Ishikawa (cell line): ENCODE measurements at regions not wholly inside any gene's neighbourhood (a gene's known extent, or its start where the extent isn't known, plus 50 kb on each side); places are given as distances from the start of the nearest gene placed in this dataset.

Experiments
- RAD21 ChIP-seq: IDR thresholded peaks from 2 replicates; pipeline ENCODE4 v1.6.1; 2012; ENCODE audit warnings: low read depth
- TAF1 ChIP-seq: IDR thresholded peaks from 2 replicates; pipeline ENCODE4 v1.6.1; 2012; ENCODE audit warnings: low read depth, mild to moderate bottlenecking
- TF ChIP-seq, protein P1 (sequence below): IDR thresholded peaks from 2 replicates; pipeline ENCODE4 v1.6.1; 2012

DNA sequence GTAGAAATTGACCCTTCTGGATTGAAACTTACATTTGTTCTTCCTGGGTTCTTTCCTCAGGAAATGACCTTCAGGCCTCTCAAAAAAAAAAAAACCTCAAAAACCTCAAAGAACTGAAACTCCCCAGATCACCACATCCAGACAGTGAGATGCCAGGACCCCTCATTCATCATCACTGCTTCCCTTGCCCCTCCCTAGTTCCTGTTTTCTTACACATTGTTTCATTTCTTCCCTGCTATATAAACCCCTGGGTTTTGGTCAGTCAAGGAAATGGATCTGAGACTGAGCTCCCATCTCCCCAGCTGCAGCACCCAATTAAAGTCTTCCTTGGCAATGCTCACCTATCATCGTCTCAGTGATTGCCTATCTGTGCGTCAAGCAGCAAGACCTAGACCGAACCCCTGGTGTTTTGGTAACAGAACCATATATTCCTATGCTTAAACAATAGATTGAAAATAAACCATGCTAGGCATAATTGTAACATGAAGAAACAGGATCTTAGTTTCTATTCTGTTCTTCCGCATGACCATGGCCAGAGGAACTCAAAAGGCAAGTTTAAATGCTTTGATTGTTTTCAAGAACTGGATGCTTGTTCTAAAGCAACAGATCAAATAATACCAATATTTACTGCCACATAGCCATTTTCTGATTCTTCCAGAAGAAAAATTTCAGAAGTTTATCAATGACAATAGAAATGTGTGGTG, 108.0 kb upstream of the MAX start:
- TF ChIP-seq RAD21 (no peak), TAF1 (no peak)
- TF ChIP-seq, protein P1, sequence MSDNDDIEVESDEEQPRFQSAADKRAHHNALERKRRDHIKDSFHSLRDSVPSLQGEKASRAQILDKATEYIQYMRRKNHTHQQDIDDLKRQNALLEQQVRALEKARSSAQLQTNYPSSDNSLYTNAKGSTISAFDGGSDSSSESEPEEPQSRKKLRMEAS: no peak
